ENCODE measurements at regions not wholly inside any gene's neighbourhood (a gene's known extent, or its start where the extent isn't known, plus 50 kb on each side); places are given as distances from the start of the nearest gene placed in this dataset.

- TF ChIP-seq EZH2 (IDR thresholded peaks at IDR 0.05; ENCODE audit: insufficient read depth, poor library complexity, severe bottlenecking), result no peak
- TF ChIP-seq EZH2phosphoT487 (IDR thresholded peaks at IDR 0.05; ENCODE audit: insufficient read depth, low read depth), result no peak
Observed at GRCh38 chr16:47983999-47984580, 171.7 kb downstream of the ABCC12 start.
